SH-SY5Y (cell line): ENCODE measurements at regions not wholly inside any gene's neighbourhood (a gene's known extent, or its start where the extent isn't known, plus 50 kb on each side); places are given as distances from the start of the nearest gene placed in this dataset.

Experiments used
- GATA2 ChIP-seq: IDR thresholded peaks from 2 replicates; pipeline ENCODE4 v1.6.1; 2011; ENCODE audit warnings: mild to moderate bottlenecking, low read depth, low read length
- GATA3 ChIP-seq: IDR thresholded peaks from 2 replicates; pipeline ENCODE4 v1.6.1; 2011; ENCODE audit warnings: low read depth, mild to moderate bottlenecking, low read length, moderate library complexity

DNA sequence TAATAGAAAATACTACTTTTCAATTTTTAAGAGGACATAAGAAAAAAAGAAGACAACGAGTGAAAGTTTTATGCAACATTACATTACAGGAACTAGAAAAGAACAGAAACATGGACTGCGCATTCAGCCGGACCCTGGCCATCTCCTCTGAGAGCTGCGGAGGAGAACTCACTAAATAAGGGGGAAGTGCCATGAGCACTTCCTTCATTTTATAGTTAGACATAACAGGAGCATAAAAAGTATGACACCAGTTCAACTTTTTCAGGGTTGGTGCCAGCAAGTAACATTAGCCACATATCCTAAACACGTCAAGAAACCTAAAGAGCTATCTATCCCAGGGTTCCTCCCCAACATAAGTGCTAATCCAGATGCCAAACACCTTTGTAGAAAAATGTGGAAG is 78.0 kb upstream of the SERTAD2 start:
- TF ChIP-seq GATA2 (no peak), GATA3 (no peak)
